B cell (primary cell): ENCODE measurements at regions not wholly inside any gene's neighbourhood (a gene's known extent, or its start where the extent isn't known, plus 50 kb on each side); places are given as distances from the start of the nearest gene placed in this dataset.

Experiments used
- ATAC-seq: fragments of 200-7000 bp; cut with Tn5 transposase; one replicate; pipeline ENCODE4 v1.10.0; 2021; ENCODE audit warnings: low read depth, mild to moderate bottlenecking, moderate number of reproducible peaks, moderate library complexity
- CTCF ChIA-PET: fragments of 350-600 bp; sonication (Branson Sonifier 250); formaldehyde crosslinking; loops from one replicate; lab custom pipeline; 2021; ENCODE audit warnings: antibody characterized with exemption, inconsistent platforms; lab: Charles Lee
- POLR2A ChIA-PET: fragments of 350-600 bp; sonication (Branson Sonifier 250); formaldehyde crosslinking; loops from one replicate; lab custom pipeline; 2021; ENCODE audit warnings: antibody characterized with exemption; lab: Charles Lee
- DNase-seq: peaks from one replicate; pipeline ENCODE4 v3.0.0; 2013
- H2AFZ ChIP-seq: 2 replicates; pipeline ENCODE4 v1.6.1; 2012; ENCODE audit warnings: mild to moderate bottlenecking, low read depth, low read length; ENCODE audit not compliant: insufficient read depth, poor library complexity, severe bottlenecking
- H3K27ac ChIP-seq, 2 donors: 1 replicate in 1 of 2; 2 replicates in 1 of 2; pipeline ENCODE4 v1.5.1; 2012 to 2013; ENCODE audit warnings: low read length in 2 of 2, mild to moderate bottlenecking in 2 of 2, moderate library complexity in 1 of 2
- H3K27me3 ChIP-seq, 4 experiments: fragments of 200-600 bp in 1 of 4; sonication (generic) in 1 of 4; replicated peaks in 1 of 4; 1 replicate in 2 of 4; 2 replicates in 2 of 4; pipeline versions ENCODE4 v1.6.1 to v1.7.0; 2013 to 2016; ENCODE audit warnings: low read length in 3 of 4, mild to moderate bottlenecking in 2 of 4, mixed read lengths in 1 of 4, moderate library complexity in 1 of 4; ENCODE audit not compliant: insufficient read depth in 4 of 4, control insufficient read depth in 3 of 4; ENCODE audit errors: control extremely low read depth in 1 of 4
- H3K36me3 ChIP-seq, 2 experiments: replicated peaks in 1 of 2; 1 replicate in 1 of 2; 2 replicates in 1 of 2; pipeline versions ENCODE4 v1.6.1 to v1.7.1; 2013; ENCODE audit warnings: low read length in 1 of 2; ENCODE audit not compliant: insufficient read depth in 2 of 2, control insufficient read depth in 1 of 2; ENCODE audit errors: control extremely low read depth in 1 of 2, extremely low read depth in 1 of 2
- H3K4me1 ChIP-seq, 2 donors: fragments of 200-600 bp in 1 of 2; sonication (generic) in 1 of 2; 1 replicate in 1 of 2; 2 replicates in 1 of 2; pipeline versions ENCODE4 v1.5.1 to v1.6.1; 2013 to 2017; ENCODE audit warnings: low read length in 2 of 2; ENCODE audit not compliant: control insufficient read depth in 2 of 2, insufficient read depth in 2 of 2
- H3K4me2 ChIP-seq: replicated peaks from 2 replicates; pipeline ENCODE3; 2012; ENCODE audit warnings: mild to moderate bottlenecking, low read depth, low read length; ENCODE audit not compliant: poor library complexity, severe bottlenecking
- H3K4me3 ChIP-seq, 5 experiments: fragments of 200-600 bp in 1 of 5; sonication (generic) in 1 of 5; 1 replicate in 3 of 5; 2 replicates in 2 of 5; pipeline versions ENCODE4 v1.5.1 to v1.7.0; 2011 to 2016; ENCODE audit warnings: low read length in 4 of 5, mild to moderate bottlenecking in 4 of 5, low read depth in 2 of 5, control low read depth in 1 of 5, moderate library complexity in 1 of 5; ENCODE audit not compliant: insufficient read depth in 1 of 5; ENCODE audit errors: control extremely low read depth in 1 of 5, extremely low read depth in 1 of 5
- H3K79me2 ChIP-seq: fragments of 200-600 bp; sonication (generic); one replicate; pipeline ENCODE4 v1.6.0; 2016; ENCODE audit warnings: low read length; ENCODE audit not compliant: control insufficient read depth, insufficient read depth
- H3K9ac ChIP-seq: fragments of 200-600 bp; sonication (generic); 2 replicates; pipeline ENCODE4 v1.6.1; 2017; ENCODE audit warnings: mild to moderate bottlenecking, low read length, moderate library complexity
- H3K9me3 ChIP-seq, 3 donors: one replicate each; pipeline versions ENCODE4 v1.6.1 to v1.7.1; 2013; ENCODE audit warnings: low read length in 2 of 3; ENCODE audit not compliant: control insufficient read depth in 2 of 3, insufficient read depth in 1 of 3; ENCODE audit errors: control extremely low read depth in 1 of 3
- H4K20me1 ChIP-seq: 2 replicates; pipeline ENCODE4 v1.6.0; 2012; ENCODE audit warnings: mild to moderate bottlenecking, low read length; ENCODE audit not compliant: insufficient read depth, control insufficient read depth, poor library complexity, severe bottlenecking
- H3K27ac Mint-ChIP-seq: one replicate; pipeline ENCODE4 v1.8.0; 2021; ENCODE audit warnings: mixed read lengths
- H3K27me3 Mint-ChIP-seq: one replicate; pipeline ENCODE4 v1.8.0; 2021; ENCODE audit warnings: mixed read lengths
- H3K4me1 Mint-ChIP-seq: one replicate; pipeline ENCODE4 v1.8.0; 2021; ENCODE audit warnings: mixed read lengths
- H3K4me3 Mint-ChIP-seq: one replicate; pipeline ENCODE4 v1.8.0; 2021; ENCODE audit warnings: mixed read lengths
- H3K9me3 Mint-ChIP-seq: one replicate; pipeline ENCODE4 v1.8.0; 2022; ENCODE audit warnings: mixed read lengths; ENCODE audit not compliant: insufficient read depth
- EZH2 ChIP-seq: IDR thresholded peaks from 2 replicates; pipeline ENCODE4 v1.6.1; 2012; ENCODE audit warnings: borderline replicate concordance, low read depth, mild to moderate bottlenecking, moderate library complexity, low read length; ENCODE audit not compliant: insufficient read depth, poor library complexity, severe bottlenecking
- WGBS: methylation state at CpG from one replicate; pipeline ENCODE4 v1.1.5; 2013; ENCODE audit warnings: missing lambda C conversion rate; ENCODE audit not compliant: insufficient coverage; 5-methylcytosine and 5-hydroxymethylcytosine counted together
- intact Hi-C: fragments of 100-400 bp; cut with micrococcal nuclease; formaldehyde crosslinking; loops from one replicate; pipeline ENCODE4 v1.10.0; 2022
- TF ChIP-seq, protein P1 (sequence below): fragments of 200-600 bp; IDR thresholded peaks from one replicate; pipeline ENCODE4 v1.8.0; 2022; ENCODE audit warnings: antibody characterized with exemption, mild to moderate bottlenecking

DNA sequence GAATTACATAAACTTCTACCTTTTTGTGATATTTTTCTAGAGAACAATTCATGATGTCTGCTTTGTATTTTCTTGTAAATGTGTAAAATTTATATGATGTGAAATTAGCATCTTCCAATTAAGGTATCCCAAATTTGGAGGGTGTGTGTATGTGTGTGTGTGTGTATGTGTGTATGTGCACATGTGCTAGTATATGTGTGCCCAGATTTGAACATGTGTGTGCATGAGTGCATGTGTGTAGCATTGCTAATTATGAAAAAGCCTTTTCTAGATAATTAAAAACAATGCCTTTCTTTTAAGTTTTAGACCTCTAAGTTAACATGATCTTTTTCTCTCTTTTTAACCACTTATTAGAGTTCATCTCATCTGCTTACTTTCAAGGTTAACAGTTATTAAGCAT lies 208.0 kb upstream of the SPOPL start:
- Histone ChIP-seq H3K4me3 (no peak overlapping the region), H3K27ac (no peak overlapping the region), H3K36me3 (no peaks in the 10 kb centered on the region), H3K9me3 (no peaks in the 10 kb centered on the region), H3K4me1 (peaks cover 3 to 4% of the 10 kb centered on the region in 2 donors), H3K9ac (no peak overlapping the region), H2AFZ (no peak overlapping the region), H3K4me2 (no peak overlapping the region), H3K79me2 (no peaks in the 10 kb centered on the region), H3K27me3 (no peaks in the 10 kb centered on the region), H4K20me1 (no peaks in the 10 kb centered on the region)
- ChIA-PET POLR2A (no interaction called here), CTCF (no interaction called here)
- no peak for ATAC-seq
- H3K27me3 Mint-ChIP-seq: no peaks in the 10 kb centered on the region
- H3K27ac Mint-ChIP-seq: no peak overlapping the region
- peaks cover 5% of the 10 kb centered on the region for H3K4me1 Mint-ChIP-seq
- TF ChIP-seq EZH2: no peak
- TF ChIP-seq, protein P1, sequence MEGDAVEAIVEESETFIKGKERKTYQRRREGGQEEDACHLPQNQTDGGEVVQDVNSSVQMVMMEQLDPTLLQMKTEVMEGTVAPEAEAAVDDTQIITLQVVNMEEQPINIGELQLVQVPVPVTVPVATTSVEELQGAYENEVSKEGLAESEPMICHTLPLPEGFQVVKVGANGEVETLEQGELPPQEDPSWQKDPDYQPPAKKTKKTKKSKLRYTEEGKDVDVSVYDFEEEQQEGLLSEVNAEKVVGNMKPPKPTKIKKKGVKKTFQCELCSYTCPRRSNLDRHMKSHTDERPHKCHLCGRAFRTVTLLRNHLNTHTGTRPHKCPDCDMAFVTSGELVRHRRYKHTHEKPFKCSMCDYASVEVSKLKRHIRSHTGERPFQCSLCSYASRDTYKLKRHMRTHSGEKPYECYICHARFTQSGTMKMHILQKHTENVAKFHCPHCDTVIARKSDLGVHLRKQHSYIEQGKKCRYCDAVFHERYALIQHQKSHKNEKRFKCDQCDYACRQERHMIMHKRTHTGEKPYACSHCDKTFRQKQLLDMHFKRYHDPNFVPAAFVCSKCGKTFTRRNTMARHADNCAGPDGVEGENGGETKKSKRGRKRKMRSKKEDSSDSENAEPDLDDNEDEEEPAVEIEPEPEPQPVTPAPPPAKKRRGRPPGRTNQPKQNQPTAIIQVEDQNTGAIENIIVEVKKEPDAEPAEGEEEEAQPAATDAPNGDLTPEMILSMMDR: no peak
- DNase-seq: no peak
- intact Hi-C loops: no loop called here
- no peaks in the 10 kb centered on the region for H3K9me3 Mint-ChIP-seq
- H3K4me3 Mint-ChIP-seq: no peak overlapping the region

DNA sequence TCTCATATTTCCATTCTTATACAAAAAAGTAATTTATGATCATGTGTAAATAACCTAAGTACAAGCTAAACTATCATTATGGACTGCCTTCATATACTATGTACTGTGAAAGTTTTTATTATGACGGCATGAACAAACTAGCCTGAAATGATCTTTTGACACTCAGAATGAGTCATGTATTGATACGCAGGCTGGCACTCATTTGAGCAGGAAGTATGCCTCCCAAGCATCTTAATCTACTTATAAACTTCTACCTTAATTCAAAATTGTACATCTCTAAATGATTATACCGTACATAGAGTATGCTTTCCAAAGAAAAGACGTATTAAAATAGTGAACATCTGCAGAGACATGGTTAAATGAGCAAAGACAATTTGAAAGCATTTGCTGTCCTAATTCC lies 207.1 kb upstream of the SPOPL start:
- intact Hi-C loops: no loop called here
- Mint-ChIP-seq H3K27ac (no peak overlapping the region), H3K27me3 (no peaks in the 10 kb centered on the region), H3K4me1 (peaks cover 10% of the 10 kb centered on the region), H3K9me3 (no peaks in the 10 kb centered on the region), H3K4me3 (no peak overlapping the region)
- H3K36me3 ChIP-seq: no peaks in the 10 kb centered on the region
- H3K9me3 ChIP-seq: no peaks in the 10 kb centered on the region
- no peak overlapping the region for H3K27ac ChIP-seq
- peaks cover 4 to 8% of the 10 kb centered on the region in 2 donors for H3K4me1 ChIP-seq
- CTCF ChIA-PET: no interaction called here
- no peak for TF ChIP-seq EZH2
- TF ChIP-seq, protein P1: no peak
- no peak overlapping the region for H3K9ac ChIP-seq
- POLR2A ChIA-PET: no interaction called here
- no peak overlapping the region for H3K4me3 ChIP-seq
- H2AFZ ChIP-seq: no peak overlapping the region
- no peaks in the 10 kb centered on the region for H4K20me1 ChIP-seq
- no CpG with 5 or more reads among the region's 4 CpGs for WGBS
- no peak for ATAC-seq
- H3K79me2 ChIP-seq: no peaks in the 10 kb centered on the region
- no peaks in the 10 kb centered on the region for H3K27me3 ChIP-seq
- no peak for DNase-seq
- H3K4me2 ChIP-seq: no peak overlapping the region
